ENCODE measurements at regions not wholly inside any gene's neighbourhood (a gene's known extent, or its start where the extent isn't known, plus 50 kb on each side); places are given as distances from the start of the nearest gene placed in this dataset.

DNA sequence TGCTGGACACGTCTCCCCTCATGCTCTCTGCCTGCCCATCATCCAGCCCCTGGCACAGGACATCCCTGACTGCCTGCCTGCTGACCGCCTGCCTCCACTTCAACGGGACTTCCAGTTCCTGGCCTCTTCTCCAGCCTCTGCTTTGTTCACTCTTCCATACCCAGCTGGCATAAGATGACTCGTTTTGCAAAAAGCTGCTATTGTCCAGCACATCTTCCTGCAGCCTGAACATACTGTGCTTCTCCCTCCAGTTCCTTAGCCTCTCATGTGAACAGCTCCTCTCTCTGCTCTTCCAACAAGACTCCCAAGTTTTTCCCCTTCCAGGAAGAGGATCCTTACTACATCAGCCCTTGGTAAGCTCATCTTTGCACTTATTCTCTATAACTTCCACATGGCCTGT is 62.4 kb upstream of the SKOR2 start:
- DNase-seq = no peak

DNA sequence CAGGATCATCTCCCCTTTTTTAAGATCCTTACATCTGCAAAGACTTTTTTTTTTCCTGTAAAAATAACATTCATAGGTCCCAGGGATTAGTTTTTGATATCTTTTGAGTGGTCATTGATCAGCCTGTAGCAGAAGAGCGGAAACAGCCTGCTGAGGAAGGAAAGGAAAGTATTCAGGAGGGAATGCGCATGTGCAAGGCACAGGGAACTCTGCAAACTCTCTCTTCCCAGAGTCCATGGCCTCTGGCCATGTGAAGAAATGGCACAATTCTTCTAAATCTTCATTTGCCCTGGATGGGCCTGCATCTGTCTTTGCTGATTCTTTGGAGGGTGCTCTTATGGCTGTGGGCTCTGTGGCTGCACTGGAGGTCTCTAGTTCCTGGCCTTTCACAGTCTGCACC is 60.1 kb upstream of the SKOR2 start:
- no peak for DNase-seq

All from AML-193 (cell line).